H1 (cell line): ENCODE measurements at regions not wholly inside any gene's neighbourhood (a gene's known extent, or its start where the extent isn't known, plus 50 kb on each side); places are given as distances from the start of the nearest gene placed in this dataset.
"Not testable (repeated sequence)": the region's sequence is repeated elsewhere in the genome, so short reads cannot be mapped to it uniquely, and the experiment has no call there.

Experiments
- CTCF ChIA-PET: fragments of 300-600 bp; sonication (Branson Sonifier 250); formaldehyde crosslinking; loops from one replicate; lab custom pipeline; 2021; ENCODE audit not compliant: partially characterized antibody; lab: Charles Lee
- POLR2A ChIA-PET: fragments of 300-600 bp; sonication (Branson Sonifier 250); formaldehyde crosslinking; loops from one replicate; lab custom pipeline; 2021; ENCODE audit warnings: inconsistent platforms; ENCODE audit not compliant: partially characterized antibody; lab: Charles Lee
- DNase-seq, 2 experiments: peaks; one replicate each; pipeline versions ENCODE4 v3.0.0 to v3.0.0-alpha.2; 2010 to 2022; ENCODE audit warnings: low spot score in 2 of 2, low read depth in 1 of 2, mixed read lengths in 1 of 2
- FAIRE-seq: peaks from 2 replicates; lab custom pipeline; 2011; peaks lifted over from hg19 to GRCh38; lab: Jason Lieb, UNC
- H2AFZ ChIP-seq: 2 replicates; pipeline ENCODE4 v1.8.1; 2012; ENCODE audit warnings: low read length, inconsistent platforms
- H2AK5ac ChIP-seq: 2 replicates; pipeline ENCODE4 v1.6.1; 2013; ENCODE audit warnings: low read depth, low read length
- H2BK120ac ChIP-seq: replicated peaks from 2 replicates; pipeline ENCODE3; 2013; ENCODE audit warnings: low read depth, low read length, inconsistent platforms
- H2BK12ac ChIP-seq: 2 replicates; pipeline ENCODE4 v1.6.1; 2013; ENCODE audit warnings: low read depth, low read length
- H2BK15ac ChIP-seq: 2 replicates; pipeline ENCODE4 v1.6.1; 2013; ENCODE audit warnings: low read length
- H2BK20ac ChIP-seq: 2 replicates; pipeline ENCODE4 v1.6.1; 2013; ENCODE audit warnings: low read length
- H2BK5ac ChIP-seq: 2 replicates; pipeline ENCODE4 v1.6.1; 2013; ENCODE audit warnings: low read depth, low read length
- H3K14ac ChIP-seq: 2 replicates; pipeline ENCODE4 v1.6.1; 2013; ENCODE audit warnings: inconsistent platforms; ENCODE audit not compliant: insufficient read length
- H3K18ac ChIP-seq: 2 replicates; pipeline ENCODE4 v1.6.1; 2013; ENCODE audit warnings: low read length; ENCODE audit errors: extremely low read depth
- H3K23ac ChIP-seq: 2 replicates; pipeline ENCODE4 v1.6.1; 2013; ENCODE audit warnings: inconsistent platforms; ENCODE audit not compliant: insufficient read length
- H3K23me2 ChIP-seq: 2 replicates; pipeline ENCODE4 v1.6.1; 2013; ENCODE audit warnings: low read depth, low read length
- H3K27ac ChIP-seq: 2 replicates; pipeline ENCODE4 v1.6.1; 2011; ENCODE audit warnings: low read depth, low read length, inconsistent platforms
- H3K27me3 ChIP-seq, 4 experiments: replicated peaks in 1 of 4; 1 replicate in 1 of 4; 2 replicates in 3 of 4; pipeline versions ENCODE4 v1.6.1 to v1.8.1; 2011 to 2013; ENCODE audit warnings: low read length in 3 of 4, mild to moderate bottlenecking in 3 of 4, inconsistent platforms in 2 of 4, mixed read lengths in 2 of 4, moderate library complexity in 1 of 4; ENCODE audit not compliant: control insufficient read depth in 3 of 4, insufficient read depth in 3 of 4; ENCODE audit errors: extremely low read depth in 1 of 4
- H3K36me3 ChIP-seq, 4 experiments: 2 replicates each; pipeline versions ENCODE4 v1.6.1 to v1.8.1; 2011 to 2013; ENCODE audit warnings: mild to moderate bottlenecking in 4 of 4, low read length in 3 of 4, moderate library complexity in 2 of 4, control low read depth in 1 of 4, inconsistent platforms in 1 of 4; ENCODE audit not compliant: insufficient read depth in 4 of 4, control insufficient read depth in 2 of 4
- H3K4ac ChIP-seq: replicated peaks from 2 replicates; pipeline ENCODE3; 2013; ENCODE audit warnings: low read length, low read depth, mixed read lengths, inconsistent platforms; ENCODE audit not compliant: insufficient read length
- H3K4me1 ChIP-seq, 4 experiments: replicated peaks in 1 of 4; 1 replicate in 1 of 4; 2 replicates in 3 of 4; pipeline versions ENCODE4 v1.6.1 to v1.8.1; 2011 to 2013; ENCODE audit warnings: low read length in 3 of 4, inconsistent platforms in 2 of 4, mixed read lengths in 1 of 4; ENCODE audit not compliant: insufficient read depth in 4 of 4, control insufficient read depth in 3 of 4
- H3K4me2 ChIP-seq, 2 experiments: 2 replicates each; pipeline versions ENCODE4 v1.6.1 to v1.8.1; 2011 to 2013; ENCODE audit warnings: low read depth in 2 of 2, low read length in 2 of 2, control low read depth in 1 of 2, inconsistent platforms in 1 of 2, mild to moderate bottlenecking in 1 of 2; ENCODE audit not compliant: insufficient read depth in 1 of 2
- H3K4me3 ChIP-seq, 4 experiments: fragments of 200-600, 300-600 bp in 1 of 4; sonication (generic), shearing (Covaris generic), sonication (Bioruptor Twin) in 1 of 4; 2 replicates each; pipeline versions ENCODE4 v1.5.1 to v1.8.1; 2011 to 2016; ENCODE audit warnings: low read length in 4 of 4, low read depth in 3 of 4, control low read depth in 2 of 4, inconsistent platforms in 2 of 4, mild to moderate bottlenecking in 2 of 4, mixed read lengths in 1 of 4, moderate library complexity in 1 of 4; ENCODE audit not compliant: insufficient read depth in 2 of 4; ENCODE audit errors: extremely low read depth in 1 of 4
- H3K56ac ChIP-seq: replicated peaks from 2 replicates; pipeline ENCODE3; 2013; ENCODE audit warnings: low read depth, mild to moderate bottlenecking, mixed read lengths, low read length, inconsistent platforms; ENCODE audit not compliant: insufficient read length
- H3K79me1 ChIP-seq: 2 replicates; pipeline ENCODE4 v1.6.1; 2013; ENCODE audit warnings: low read depth, low read length, control low read depth
- H3K79me2 ChIP-seq, 2 experiments: 2 replicates each; pipeline versions ENCODE4 v1.6.1 to v1.8.1; 2012 to 2013; ENCODE audit warnings: low read length in 2 of 2, mild to moderate bottlenecking in 2 of 2, inconsistent platforms in 1 of 2; ENCODE audit not compliant: insufficient read depth in 2 of 2, control insufficient read depth in 1 of 2
- H3K9ac ChIP-seq, 4 experiments: replicated peaks in 1 of 4; 1 replicate in 1 of 4; 2 replicates in 3 of 4; pipeline versions ENCODE4 v1.6.1 to v1.8.1; 2011 to 2013; ENCODE audit warnings: low read depth in 3 of 4, low read length in 3 of 4, control low read depth in 2 of 4, mild to moderate bottlenecking in 2 of 4, moderate library complexity in 2 of 4, inconsistent platforms in 1 of 4; ENCODE audit errors: extremely low read depth in 1 of 4
- H3K9me3 ChIP-seq, 2 experiments: 2 replicates each; pipeline versions ENCODE4 v1.6.1 to v1.8.1; 2012 to 2013; ENCODE audit warnings: mild to moderate bottlenecking in 2 of 2, moderate library complexity in 2 of 2, control low read depth in 1 of 2, inconsistent platforms in 1 of 2, low read depth in 1 of 2, low read length in 1 of 2, mixed read lengths in 1 of 2; ENCODE audit not compliant: insufficient read depth in 2 of 2
- H4K20me1 ChIP-seq, 2 experiments: replicated peaks in 1 of 2; 2 replicates each; pipeline versions ENCODE3 to v1.8.1; 2011 to 2013; ENCODE audit warnings: inconsistent platforms in 2 of 2, low read length in 2 of 2, mild to moderate bottlenecking in 1 of 2; ENCODE audit not compliant: insufficient read depth in 2 of 2, control insufficient read depth in 1 of 2
- H4K5ac ChIP-seq: 2 replicates; pipeline ENCODE4 v1.6.1; 2013; ENCODE audit warnings: low read length, low read depth, mixed read lengths, inconsistent platforms; ENCODE audit not compliant: insufficient read length
- H4K8ac ChIP-seq: 2 replicates; pipeline ENCODE4 v1.8.0; 2013; ENCODE audit warnings: mild to moderate bottlenecking, moderate library complexity, low read length, inconsistent platforms; ENCODE audit not compliant: insufficient read depth; ENCODE audit errors: extremely low read depth
- H4K91ac ChIP-seq: replicated peaks from 2 replicates; pipeline ENCODE3; 2013; ENCODE audit warnings: low read length, mixed read lengths, inconsistent platforms; ENCODE audit not compliant: insufficient read length
- WGBS, 2 experiments: shearing (Covaris generic) in 1 of 2; methylation state at CpG; one replicate each; pipeline versions ENCODE4 v1.1.6 to v1.1.7; 2013 to 2015; ENCODE audit warnings: low lambda C conversion rate in 2 of 2, mixed read lengths in 2 of 2, inconsistent platforms in 1 of 2, low coverage in 1 of 2, missing lambda C conversion rate in 1 of 2; ENCODE audit not compliant: insufficient replicate concordance in 2 of 2, insufficient coverage in 1 of 2, insufficient read length in 1 of 2; ENCODE audit errors: extremely low coverage in 1 of 2, missing lambda C conversion rate in 1 of 2; 5-methylcytosine and 5-hydroxymethylcytosine counted together

DNA sequence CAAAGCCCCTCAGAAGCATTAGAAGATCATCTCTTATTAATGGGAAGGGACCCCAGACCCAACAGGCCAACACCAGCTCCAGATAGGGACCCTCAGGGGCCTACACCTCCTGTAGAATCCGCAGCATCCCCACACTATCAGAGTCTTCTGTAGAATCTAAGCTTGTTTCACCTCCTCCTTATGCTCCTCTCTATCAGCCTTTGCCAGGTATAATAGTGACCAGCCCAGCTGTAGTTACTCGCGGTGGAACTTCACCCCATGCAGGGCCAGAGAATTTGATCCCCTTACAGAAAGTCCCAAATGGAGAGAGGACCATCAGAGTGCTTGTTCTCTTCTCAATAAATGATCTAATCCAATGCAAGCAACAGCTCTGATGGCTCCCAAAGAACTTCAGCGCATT is 4146.5 kb upstream of the TPTE start:
- H3K36me3 ChIP-seq, H3K23ac ChIP-seq, H3K79me2 ChIP-seq, H2BK120ac ChIP-seq, H2AK5ac ChIP-seq, H3K4me1 ChIP-seq, DNase-seq, H3K4me3 ChIP-seq, H3K14ac ChIP-seq, H3K9ac ChIP-seq, H2BK5ac ChIP-seq, H3K18ac ChIP-seq, FAIRE-seq, H2BK15ac ChIP-seq, H4K8ac ChIP-seq, H3K4me2 ChIP-seq, H4K91ac ChIP-seq, H2AFZ ChIP-seq, H2BK20ac ChIP-seq, H3K9me3 ChIP-seq, H2BK12ac ChIP-seq, POLR2A ChIA-PET, H4K20me1 ChIP-seq, H3K27ac ChIP-seq, H3K4ac ChIP-seq, H4K5ac ChIP-seq, H3K79me1 ChIP-seq, H3K23me2 ChIP-seq, H3K56ac ChIP-seq, H3K27me3 ChIP-seq: not testable (repeated sequence)
- CTCF ChIA-PET = interaction anchor here (1.6 to 5.2 kb wide), 2 partner anchors 11 to 15 kb away, joined by 5 to 81 read pairs; no protein-coding TSS in a partner anchor
- WGBS, 2 experiments = 72% methylated on average over 4 of the region's 4 CpGs; no CpG with 5 or more reads in 1 of the 2 experiments

DNA sequence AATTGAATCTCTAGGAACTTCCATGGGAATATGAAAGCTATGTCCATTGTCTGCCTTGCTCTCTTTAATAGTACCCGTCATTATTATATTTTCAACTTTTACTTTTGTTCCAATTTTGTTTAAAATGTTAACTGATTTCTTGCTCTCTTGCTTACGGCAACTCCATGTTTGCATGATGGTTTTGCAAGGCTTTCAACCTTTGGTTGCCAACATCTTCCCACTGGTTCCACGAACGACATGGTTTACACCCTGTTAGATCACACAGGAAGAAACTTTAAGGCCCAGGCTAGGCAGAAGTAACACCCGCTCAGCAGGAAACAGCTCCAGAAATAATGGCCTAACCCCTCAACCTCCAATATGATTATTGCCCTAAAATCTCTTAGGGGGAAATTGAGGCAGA is 4145.6 kb upstream of the TPTE start:
- H2AFZ ChIP-seq, FAIRE-seq, POLR2A ChIA-PET, H3K56ac ChIP-seq, H3K9ac ChIP-seq, H2AK5ac ChIP-seq, H3K23me2 ChIP-seq, H3K27me3 ChIP-seq, H2BK12ac ChIP-seq, H4K20me1 ChIP-seq, H4K91ac ChIP-seq, H3K4me2 ChIP-seq, H3K27ac ChIP-seq, H4K8ac ChIP-seq, H2BK20ac ChIP-seq, H3K18ac ChIP-seq, H3K79me1 ChIP-seq, H3K79me2 ChIP-seq, H2BK5ac ChIP-seq, H3K9me3 ChIP-seq, H2BK15ac ChIP-seq, H3K4me3 ChIP-seq, H4K5ac ChIP-seq, DNase-seq, H3K4me1 ChIP-seq, H3K4ac ChIP-seq, H2BK120ac ChIP-seq, H3K36me3 ChIP-seq, H3K14ac ChIP-seq, H3K23ac ChIP-seq: not testable (repeated sequence)
- WGBS, 2 experiments = 70% methylated on average over 4 of the region's 5 CpGs; no CpG with 5 or more reads in 1 of the 2 experiments
- CTCF ChIA-PET = interaction anchor here (5.2 kb wide), 1 partner anchor 12 kb away, joined by 81 read pairs; no protein-coding TSS in a partner anchor
